A549 (cell line): ENCODE measurements at regions not wholly inside any gene's neighbourhood (a gene's known extent, or its start where the extent isn't known, plus 50 kb on each side); places are given as distances from the start of the nearest gene placed in this dataset.
"Not testable (repeated sequence)": the region's sequence is repeated elsewhere in the genome, so short reads cannot be mapped to it uniquely, and the experiment has no call there.

Source experiments
- BCL3 ChIP-seq: fragments of >200 bp; sonication (Bioruptor Twin); formaldehyde crosslinking; IDR thresholded peaks from 3 replicates; pipeline ENCODE4 v1.6.1; 2016
- NR3C1 ChIP-seq: fragments of >200 bp; sonication (Bioruptor Twin); formaldehyde crosslinking; IDR thresholded peaks from 3 replicates; pipeline ENCODE4 v1.6.1; 2017
- TF ChIP-seq, protein P1 (sequence below): fragments of >200 bp; sonication (Bioruptor Twin); formaldehyde crosslinking; IDR thresholded peaks from 3 replicates; pipeline ENCODE4 v1.5.1; 2016
- TF ChIP-seq, protein P2 (sequence below): IDR thresholded peaks from 2 replicates; pipeline ENCODE4 v1.6.1; 2012

- TF ChIP-seq, protein P1, sequence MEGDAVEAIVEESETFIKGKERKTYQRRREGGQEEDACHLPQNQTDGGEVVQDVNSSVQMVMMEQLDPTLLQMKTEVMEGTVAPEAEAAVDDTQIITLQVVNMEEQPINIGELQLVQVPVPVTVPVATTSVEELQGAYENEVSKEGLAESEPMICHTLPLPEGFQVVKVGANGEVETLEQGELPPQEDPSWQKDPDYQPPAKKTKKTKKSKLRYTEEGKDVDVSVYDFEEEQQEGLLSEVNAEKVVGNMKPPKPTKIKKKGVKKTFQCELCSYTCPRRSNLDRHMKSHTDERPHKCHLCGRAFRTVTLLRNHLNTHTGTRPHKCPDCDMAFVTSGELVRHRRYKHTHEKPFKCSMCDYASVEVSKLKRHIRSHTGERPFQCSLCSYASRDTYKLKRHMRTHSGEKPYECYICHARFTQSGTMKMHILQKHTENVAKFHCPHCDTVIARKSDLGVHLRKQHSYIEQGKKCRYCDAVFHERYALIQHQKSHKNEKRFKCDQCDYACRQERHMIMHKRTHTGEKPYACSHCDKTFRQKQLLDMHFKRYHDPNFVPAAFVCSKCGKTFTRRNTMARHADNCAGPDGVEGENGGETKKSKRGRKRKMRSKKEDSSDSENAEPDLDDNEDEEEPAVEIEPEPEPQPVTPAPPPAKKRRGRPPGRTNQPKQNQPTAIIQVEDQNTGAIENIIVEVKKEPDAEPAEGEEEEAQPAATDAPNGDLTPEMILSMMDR, result not testable (repeated sequence)
- TF ChIP-seq BCL3, NR3C1: not testable (repeated sequence)
- TF ChIP-seq, protein P2, sequence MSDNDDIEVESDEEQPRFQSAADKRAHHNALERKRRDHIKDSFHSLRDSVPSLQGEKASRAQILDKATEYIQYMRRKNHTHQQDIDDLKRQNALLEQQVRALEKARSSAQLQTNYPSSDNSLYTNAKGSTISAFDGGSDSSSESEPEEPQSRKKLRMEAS, result not testable (repeated sequence)
Measured at GRCh38 chr9:95568735-95569134, 52.0 kb upstream of the PTCH1 start.
